HFFc6 (cell line): ENCODE measurements at regions not wholly inside any gene's neighbourhood (a gene's known extent, or its start where the extent isn't known, plus 50 kb on each side); places are given as distances from the start of the nearest gene placed in this dataset.

Experiments
- DNase-seq: peaks from one replicate; pipeline ENCODE4 v3.0.0-alpha.2; 2018
- H3K27ac Mint-ChIP-seq: 2 replicates; pipeline ENCODE4 v1.8.0; 2020; ENCODE audit warnings: mild to moderate bottlenecking, mixed read lengths
- H3K27me3 Mint-ChIP-seq: 2 replicates; pipeline ENCODE4 v1.8.0; 2021; ENCODE audit warnings: mild to moderate bottlenecking, moderate library complexity, mixed read lengths; ENCODE audit not compliant: insufficient read depth
- H3K36me3 Mint-ChIP-seq: 2 replicates; pipeline ENCODE4 v1.8.0; 2021; ENCODE audit warnings: low read depth, mixed read lengths
- H3K4me1 Mint-ChIP-seq: 2 replicates; pipeline ENCODE4 v1.8.0; 2020; ENCODE audit warnings: low read depth, mixed read lengths
- H3K4me3 Mint-ChIP-seq: 2 replicates; pipeline ENCODE4 v1.8.0; 2020; ENCODE audit warnings: mild to moderate bottlenecking, moderate library complexity, mixed read lengths
- H3K9me3 Mint-ChIP-seq: 2 replicates; pipeline ENCODE4 v1.8.0; 2020; ENCODE audit warnings: mild to moderate bottlenecking, mixed read lengths
- CTCF ChIP-seq: fragments of 200-600 bp; sonication (generic); IDR thresholded peaks from 2 replicates; pipeline ENCODE4 v1.5.0; 2021; ENCODE audit warnings: antibody characterized with exemption, mild to moderate bottlenecking

- DNase-seq: peak; percentile 2
- no peak for TF ChIP-seq CTCF
- peaks cover 9% of the 10 kb centered on the region; the same call in 1 of the 2 replicates for H3K9me3 Mint-ChIP-seq
- H3K36me3 Mint-ChIP-seq: no peaks in the 10 kb centered on the region
- no peak overlapping the region for H3K27ac Mint-ChIP-seq
- H3K4me3 Mint-ChIP-seq: no peak overlapping the region
- no peaks in the 10 kb centered on the region; the same call in 1 of the 2 replicates for H3K4me1 Mint-ChIP-seq
- H3K27me3 Mint-ChIP-seq: peaks cover 2% of the 10 kb centered on the region; the same call in 1 of the 2 replicates
These were observed 1557.2 kb upstream of the ZEB2 start for GRCh38 chr2:146077156-146077555.

GRCh38 chr2:146068051-146068450 lies 1548.1 kb upstream of the ZEB2 start:
- Mint-ChIP-seq H3K27ac (no peak overlapping the region), H3K4me3 (no peak overlapping the region), H3K36me3 (no peaks in the 10 kb centered on the region), H3K4me1 (no peaks in the 10 kb centered on the region), H3K27me3 (no peaks in the 10 kb centered on the region; the same call in 1 of the 2 replicates), H3K9me3 (peaks cover 22% of the 10 kb centered on the region)
- TF ChIP-seq CTCF: no peak
- no peak for DNase-seq

GRCh38 chr2:146048141-146048540 lies 1528.2 kb upstream of the ZEB2 start:
- no peak overlapping the region for H3K4me3 Mint-ChIP-seq
- H3K36me3 Mint-ChIP-seq: no peaks in the 10 kb centered on the region
- no peak for DNase-seq
- H3K4me1 Mint-ChIP-seq: no peaks in the 10 kb centered on the region
- no peak overlapping the region for H3K27ac Mint-ChIP-seq
- no peaks in the 10 kb centered on the region for H3K9me3 Mint-ChIP-seq
- H3K27me3 Mint-ChIP-seq: no peaks in the 10 kb centered on the region
- no peak for TF ChIP-seq CTCF

- Mint-ChIP-seq H3K27ac (no peak overlapping the region), H3K4me3 (no peak overlapping the region), H3K4me1 (peaks cover 6% of the 10 kb centered on the region; the same call in 1 of the 2 replicates), H3K27me3 (no peaks in the 10 kb centered on the region), H3K9me3 (no peaks in the 10 kb centered on the region), H3K36me3 (no peaks in the 10 kb centered on the region)
- TF ChIP-seq CTCF: no peak
- no peak for DNase-seq
These were observed 1521.5 kb upstream of the ZEB2 start for GRCh38 chr2:146041274-146041910.

- no peak for TF ChIP-seq CTCF
- Mint-ChIP-seq H3K9me3 (no peaks in the 10 kb centered on the region), H3K36me3 (no peaks in the 10 kb centered on the region), H3K27me3 (no peaks in the 10 kb centered on the region), H3K27ac (no peak overlapping the region), H3K4me3 (no peak overlapping the region), H3K4me1 (peaks cover 6% of the 10 kb centered on the region; the same call in 1 of the 2 replicates)
- no peak for DNase-seq
These were observed 1520.1 kb upstream of the ZEB2 start for GRCh38 chr2:146040051-146040450.
